GM23338 (cell line): ENCODE measurements at regions not wholly inside any gene's neighbourhood (a gene's known extent, or its start where the extent isn't known, plus 50 kb on each side); places are given as distances from the start of the nearest gene placed in this dataset.

Source experiments
- ATAC-seq: fragments of 200-7000 bp; cut with Tn5 transposase; 3 replicates; pipeline ENCODE4 v1.9.1; 2020
- DNase-seq: peaks from one replicate; pipeline ENCODE4 v3.0.0-alpha.2; 2015; ENCODE audit warnings: low spot score
- H2AFZ ChIP-seq: fragments of 200-600 bp; sonication (generic); 2 replicates; pipeline ENCODE4 v1.8.0; 2016; ENCODE audit warnings: antibody characterized with exemption, mild to moderate bottlenecking, moderate library complexity
- H3F3A ChIP-seq: fragments of 200-600 bp; sonication (generic); replicated peaks from 2 replicates; pipeline ENCODE4 v1.8.0; 2017; ENCODE audit warnings: antibody characterized with exemption, mixed run types, low read depth
- H3K27ac ChIP-seq: fragments of 200-600 bp; sonication (generic); 2 replicates; pipeline ENCODE4 v1.6.1; 2016; ENCODE audit warnings: low read depth
- H3K27me3 ChIP-seq: fragments of 200-600 bp; sonication (generic); 2 replicates; pipeline ENCODE4 v1.8.0; 2016; ENCODE audit warnings: mild to moderate bottlenecking, mixed run types, moderate library complexity; ENCODE audit not compliant: insufficient read depth
- H3K36me3 ChIP-seq: fragments of 200-600 bp; sonication (generic); 2 replicates; pipeline ENCODE4 v1.8.0; 2016; ENCODE audit warnings: mild to moderate bottlenecking; ENCODE audit not compliant: insufficient read depth
- H3K4me1 ChIP-seq: fragments of 200-600 bp; sonication (generic); 2 replicates; pipeline ENCODE4 v1.8.0; 2016; ENCODE audit warnings: mild to moderate bottlenecking, moderate library complexity; ENCODE audit not compliant: insufficient read depth
- H3K4me2 ChIP-seq: fragments of 200-600 bp; sonication (generic); 2 replicates; pipeline ENCODE4 v1.7.1; 2017; ENCODE audit warnings: mixed run types
- H3K4me3 ChIP-seq: fragments of 200-600 bp; sonication (generic); 2 replicates; pipeline ENCODE4 v1.6.1; 2016; ENCODE audit warnings: mixed run types
- H3K79me2 ChIP-seq: fragments of 200-600 bp; sonication (generic); replicated peaks from 2 replicates; pipeline ENCODE4 v1.8.0; 2017; ENCODE audit warnings: mild to moderate bottlenecking; ENCODE audit not compliant: insufficient read depth
- H3K9me2 ChIP-seq: fragments of 200-600 bp; sonication (generic); 2 replicates; pipeline ENCODE4 v1.8.0; 2017; ENCODE audit not compliant: insufficient read depth
- H4K20me1 ChIP-seq: fragments of 200-600 bp; sonication (generic); replicated peaks from 2 replicates; pipeline ENCODE4 v1.8.0; 2017; ENCODE audit warnings: mild to moderate bottlenecking; ENCODE audit not compliant: insufficient read depth
- H3K27ac Mint-ChIP-seq: 2 replicates; pipeline ENCODE4 v1.8.0; 2020; ENCODE audit warnings: inconsistent platforms, mild to moderate bottlenecking, moderate library complexity, mixed read lengths
- H3K27me3 Mint-ChIP-seq: 3 replicates; pipeline ENCODE4 v1.8.0; 2022; ENCODE audit warnings: low read depth, mild to moderate bottlenecking, moderate library complexity, mixed read lengths, inconsistent platforms; ENCODE audit not compliant: insufficient read depth, poor library complexity
- H3K36me3 Mint-ChIP-seq: 3 replicates; pipeline ENCODE4 v1.8.0; 2021; ENCODE audit warnings: low read depth, mild to moderate bottlenecking, inconsistent platforms, moderate library complexity, mixed read lengths
- H3K4me1 Mint-ChIP-seq: 3 replicates; pipeline ENCODE4 v1.8.0; 2020; ENCODE audit warnings: mild to moderate bottlenecking, inconsistent platforms, mixed read lengths
- H3K4me3 Mint-ChIP-seq: 3 replicates; pipeline ENCODE4 v1.8.0; 2021; ENCODE audit warnings: moderate library complexity, mild to moderate bottlenecking, inconsistent platforms, mixed read lengths
- H3K9me3 Mint-ChIP-seq: 3 replicates; pipeline ENCODE4 v1.8.0; 2020; ENCODE audit warnings: moderate library complexity, mild to moderate bottlenecking, inconsistent platforms, mixed read lengths
- CREB1 ChIP-seq: fragments of 250-450 bp; sonication (Bioruptor Pico); IDR thresholded peaks from 2 replicates; pipeline ENCODE4 v1.5.0; 2020; ENCODE audit warnings: low read depth, mild to moderate bottlenecking, moderate library complexity
- EZH2 ChIP-seq: fragments of 200-600 bp; sonication (generic); IDR thresholded peaks from one replicate; pipeline ENCODE4 v1.8.0; 2017; ENCODE audit warnings: antibody characterized with exemption, mild to moderate bottlenecking, low read depth; ENCODE audit not compliant: unreplicated experiment
- EZH2phosphoT487 ChIP-seq: fragments of 200-600 bp; sonication (generic); IDR thresholded peaks from one replicate; pipeline ENCODE4 v1.8.1; 2018; ENCODE audit warnings: antibody characterized with exemption; ENCODE audit not compliant: unreplicated experiment
- JUNB ChIP-seq: IDR thresholded peaks from one replicate; pipeline ENCODE4 v1.6.1; 2016; ENCODE audit warnings: antibody characterized with exemption; ENCODE audit not compliant: unreplicated experiment
- NANOG ChIP-seq: IDR thresholded peaks from 2 replicates; pipeline ENCODE4 v1.6.1; 2016; ENCODE audit warnings: antibody characterized with exemption, borderline replicate concordance
- POLR2AphosphoS5 ChIP-seq: IDR thresholded peaks from 2 replicates; pipeline ENCODE4 v1.6.1; 2016; ENCODE audit warnings: antibody characterized with exemption, low read depth
- REST ChIP-seq: IDR thresholded peaks from one replicate; pipeline ENCODE4 v1.6.1; 2018; ENCODE audit warnings: antibody characterized with exemption; ENCODE audit not compliant: unreplicated experiment
- STAT1 ChIP-seq: IDR thresholded peaks from one replicate; pipeline ENCODE4 v1.6.1; 2016; ENCODE audit warnings: antibody characterized with exemption; ENCODE audit not compliant: unreplicated experiment
- ZNF114 ChIP-seq: fragments of 250-450 bp; sonication (Bioruptor Pico); IDR thresholded peaks from 2 replicates; pipeline ENCODE4 v1.5.0; 2020; ENCODE audit warnings: mild to moderate bottlenecking, moderate library complexity
- ZNF331 ChIP-seq: fragments of 250-450 bp; sonication (Bioruptor Pico); IDR thresholded peaks from 2 replicates; pipeline ENCODE4 v1.5.0; 2020; ENCODE audit warnings: low read depth, mild to moderate bottlenecking, moderate library complexity
- TF ChIP-seq, protein P1 (sequence below): IDR thresholded peaks from 2 replicates; pipeline ENCODE4 v1.6.1; 2016; ENCODE audit warnings: antibody characterized with exemption
- TF ChIP-seq, protein P2 (sequence below), 2 experiments: fragments of 200-600 bp in 1 of 2; sonication (generic) in 1 of 2; conservative IDR thresholded peaks; 2 replicates each; pipeline versions ENCODE4 v1.5.1 to v1.6.1; 2016 to 2017; ENCODE audit warnings: antibody characterized with exemption in 2 of 2, low read depth in 2 of 2, mild to moderate bottlenecking in 2 of 2, moderate library complexity in 1 of 2
- TF ChIP-seq, protein P3 (sequence below): fragments of 250-450 bp; sonication (Bioruptor Pico); IDR thresholded peaks from 2 replicates; pipeline ENCODE4 v1.5.0; 2020; ENCODE audit warnings: mild to moderate bottlenecking, moderate library complexity

DNA sequence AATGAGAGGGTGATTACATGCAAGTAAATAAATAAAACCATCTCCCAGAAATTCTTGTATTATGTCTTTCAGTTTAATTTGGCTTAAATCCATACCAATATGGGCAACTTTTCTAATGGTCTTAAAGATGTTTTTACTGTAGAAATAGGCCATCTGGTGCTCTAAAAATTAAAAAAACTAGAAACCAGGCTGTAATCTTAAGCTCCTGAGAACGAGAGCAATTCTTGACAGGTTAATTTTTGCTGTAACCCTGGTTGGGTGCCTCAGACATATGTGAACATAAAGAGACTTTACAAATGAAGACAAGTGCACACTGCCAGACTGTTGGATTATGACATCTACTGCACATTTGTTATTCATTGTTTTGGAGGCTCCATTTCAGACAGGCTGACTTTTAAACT is 246.8 kb upstream of the DAB2 start:
- peaks cover 4% of the 10 kb centered on the region; the same call in 1 of the 2 replicates for H3K9me2 ChIP-seq
- Mint-ChIP-seq H3K27ac (no peak overlapping the region), H3K36me3 (no peaks in the 10 kb centered on the region), H3K9me3 (no peaks in the 10 kb centered on the region), H3K27me3 (no peaks in the 10 kb centered on the region), H3K4me3 (no peak overlapping the region), H3K4me1 (peaks cover 10% of the 10 kb centered on the region)
- DNase-seq (no peak), ATAC-seq (no peak)
- H3K4me3 ChIP-seq = no peak overlapping the region
- no peaks in the 10 kb centered on the region for H3F3A ChIP-seq
- no peak overlapping the region for H2AFZ ChIP-seq
- H3K27ac ChIP-seq = no peak overlapping the region
- H3K36me3 ChIP-seq = no peaks in the 10 kb centered on the region
- H3K27me3 ChIP-seq = no peaks in the 10 kb centered on the region
- TF ChIP-seq ZNF114 (CRISPR knock-in tag) (no peak), EZH2phosphoT487 (no peak), STAT1 (no peak), NANOG (no peak), JUNB (no peak), POLR2AphosphoS5 (no peak), ZNF331 (CRISPR knock-in tag) (no peak), CREB1 (CRISPR knock-in tag) (no peak), EZH2 (no peak), REST (no peak)
- TF ChIP-seq, protein P1, sequence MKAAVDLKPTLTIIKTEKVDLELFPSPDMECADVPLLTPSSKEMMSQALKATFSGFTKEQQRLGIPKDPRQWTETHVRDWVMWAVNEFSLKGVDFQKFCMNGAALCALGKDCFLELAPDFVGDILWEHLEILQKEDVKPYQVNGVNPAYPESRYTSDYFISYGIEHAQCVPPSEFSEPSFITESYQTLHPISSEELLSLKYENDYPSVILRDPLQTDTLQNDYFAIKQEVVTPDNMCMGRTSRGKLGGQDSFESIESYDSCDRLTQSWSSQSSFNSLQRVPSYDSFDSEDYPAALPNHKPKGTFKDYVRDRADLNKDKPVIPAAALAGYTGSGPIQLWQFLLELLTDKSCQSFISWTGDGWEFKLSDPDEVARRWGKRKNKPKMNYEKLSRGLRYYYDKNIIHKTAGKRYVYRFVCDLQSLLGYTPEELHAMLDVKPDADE = no peak
- TF ChIP-seq, protein P2, sequence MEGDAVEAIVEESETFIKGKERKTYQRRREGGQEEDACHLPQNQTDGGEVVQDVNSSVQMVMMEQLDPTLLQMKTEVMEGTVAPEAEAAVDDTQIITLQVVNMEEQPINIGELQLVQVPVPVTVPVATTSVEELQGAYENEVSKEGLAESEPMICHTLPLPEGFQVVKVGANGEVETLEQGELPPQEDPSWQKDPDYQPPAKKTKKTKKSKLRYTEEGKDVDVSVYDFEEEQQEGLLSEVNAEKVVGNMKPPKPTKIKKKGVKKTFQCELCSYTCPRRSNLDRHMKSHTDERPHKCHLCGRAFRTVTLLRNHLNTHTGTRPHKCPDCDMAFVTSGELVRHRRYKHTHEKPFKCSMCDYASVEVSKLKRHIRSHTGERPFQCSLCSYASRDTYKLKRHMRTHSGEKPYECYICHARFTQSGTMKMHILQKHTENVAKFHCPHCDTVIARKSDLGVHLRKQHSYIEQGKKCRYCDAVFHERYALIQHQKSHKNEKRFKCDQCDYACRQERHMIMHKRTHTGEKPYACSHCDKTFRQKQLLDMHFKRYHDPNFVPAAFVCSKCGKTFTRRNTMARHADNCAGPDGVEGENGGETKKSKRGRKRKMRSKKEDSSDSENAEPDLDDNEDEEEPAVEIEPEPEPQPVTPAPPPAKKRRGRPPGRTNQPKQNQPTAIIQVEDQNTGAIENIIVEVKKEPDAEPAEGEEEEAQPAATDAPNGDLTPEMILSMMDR (conservative IDR thresholded peaks at IDR 0.05; ENCODE audit: low read depth in 2 of 2) = no peak
- TF ChIP-seq, protein P3, sequence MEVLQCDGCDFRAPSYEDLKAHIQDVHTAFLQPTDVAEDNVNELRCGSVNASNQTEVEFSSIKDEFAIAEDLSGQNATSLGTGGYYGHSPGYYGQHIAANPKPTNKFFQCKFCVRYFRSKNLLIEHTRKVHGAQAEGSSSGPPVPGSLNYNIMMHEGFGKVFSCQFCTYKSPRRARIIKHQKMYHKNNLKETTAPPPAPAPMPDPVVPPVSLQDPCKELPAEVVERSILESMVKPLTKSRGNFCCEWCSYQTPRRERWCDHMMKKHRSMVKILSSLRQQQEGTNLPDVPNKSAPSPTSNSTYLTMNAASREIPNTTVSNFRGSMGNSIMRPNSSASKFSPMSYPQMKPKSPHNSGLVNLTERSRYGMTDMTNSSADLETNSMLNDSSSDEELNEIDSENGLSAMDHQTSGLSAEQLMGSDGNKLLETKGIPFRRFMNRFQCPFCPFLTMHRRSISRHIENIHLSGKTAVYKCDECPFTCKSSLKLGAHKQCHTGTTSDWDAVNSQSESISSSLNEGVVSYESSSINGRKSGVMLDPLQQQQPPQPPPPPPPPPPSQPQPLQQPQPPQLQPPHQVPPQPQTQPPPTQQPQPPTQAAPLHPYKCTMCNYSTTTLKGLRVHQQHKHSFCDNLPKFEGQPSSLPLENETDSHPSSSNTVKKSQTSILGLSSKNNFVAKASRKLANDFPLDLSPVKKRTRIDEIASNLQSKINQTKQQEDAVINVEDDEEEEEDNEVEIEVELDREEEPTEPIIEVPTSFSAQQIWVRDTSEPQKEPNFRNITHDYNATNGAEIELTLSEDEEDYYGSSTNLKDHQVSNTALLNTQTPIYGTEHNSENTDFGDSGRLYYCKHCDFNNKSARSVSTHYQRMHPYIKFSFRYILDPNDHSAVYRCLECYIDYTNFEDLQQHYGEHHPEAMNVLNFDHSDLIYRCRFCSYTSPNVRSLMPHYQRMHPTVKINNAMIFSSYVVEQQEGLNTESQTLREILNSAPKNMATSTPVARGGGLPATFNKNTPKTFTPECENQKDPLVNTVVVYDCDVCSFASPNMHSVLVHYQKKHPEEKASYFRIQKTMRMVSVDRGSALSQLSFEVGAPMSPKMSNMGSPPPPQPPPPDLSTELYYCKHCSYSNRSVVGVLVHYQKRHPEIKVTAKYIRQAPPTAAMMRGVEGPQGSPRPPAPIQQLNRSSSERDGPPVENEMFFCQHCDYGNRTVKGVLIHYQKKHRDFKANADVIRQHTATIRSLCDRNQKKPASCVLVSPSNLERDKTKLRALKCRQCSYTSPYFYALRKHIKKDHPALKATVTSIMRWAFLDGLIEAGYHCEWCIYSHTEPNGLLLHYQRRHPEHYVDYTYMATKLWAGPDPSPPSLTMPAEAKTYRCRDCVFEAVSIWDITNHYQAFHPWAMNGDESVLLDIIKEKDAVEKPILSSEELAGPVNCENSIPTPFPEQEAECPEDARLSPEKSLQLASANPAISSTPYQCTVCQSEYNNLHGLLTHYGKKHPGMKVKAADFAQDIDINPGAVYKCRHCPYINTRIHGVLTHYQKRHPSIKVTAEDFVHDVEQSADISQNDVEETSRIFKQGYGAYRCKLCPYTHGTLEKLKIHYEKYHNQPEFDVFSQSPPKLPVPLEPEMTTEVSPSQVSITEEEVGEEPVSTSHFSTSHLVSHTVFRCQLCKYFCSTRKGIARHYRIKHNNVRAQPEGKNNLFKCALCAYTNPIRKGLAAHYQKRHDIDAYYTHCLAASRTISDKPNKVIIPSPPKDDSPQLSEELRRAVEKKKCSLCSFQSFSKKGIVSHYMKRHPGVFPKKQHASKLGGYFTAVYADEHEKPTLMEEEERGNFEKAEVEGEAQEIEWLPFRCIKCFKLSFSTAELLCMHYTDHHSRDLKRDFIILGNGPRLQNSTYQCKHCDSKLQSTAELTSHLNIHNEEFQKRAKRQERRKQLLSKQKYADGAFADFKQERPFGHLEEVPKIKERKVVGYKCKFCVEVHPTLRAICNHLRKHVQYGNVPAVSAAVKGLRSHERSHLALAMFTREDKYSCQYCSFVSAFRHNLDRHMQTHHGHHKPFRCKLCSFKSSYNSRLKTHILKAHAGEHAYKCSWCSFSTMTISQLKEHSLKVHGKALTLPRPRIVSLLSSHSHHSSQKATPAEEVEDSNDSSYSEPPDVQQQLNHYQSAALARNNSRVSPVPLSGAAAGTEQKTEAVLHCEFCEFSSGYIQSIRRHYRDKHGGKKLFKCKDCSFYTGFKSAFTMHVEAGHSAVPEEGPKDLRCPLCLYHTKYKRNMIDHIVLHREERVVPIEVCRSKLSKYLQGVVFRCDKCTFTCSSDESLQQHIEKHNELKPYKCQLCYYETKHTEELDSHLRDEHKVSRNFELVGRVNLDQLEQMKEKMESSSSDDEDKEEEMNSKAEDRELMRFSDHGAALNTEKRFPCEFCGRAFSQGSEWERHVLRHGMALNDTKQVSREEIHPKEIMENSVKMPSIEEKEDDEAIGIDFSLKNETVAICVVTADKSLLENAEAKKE (CRISPR knock-in tag) = no peak
- no peaks in the 10 kb centered on the region for H3K4me1 ChIP-seq
- H3K79me2 ChIP-seq = no peaks in the 10 kb centered on the region
- no peak overlapping the region for H3K4me2 ChIP-seq
- no peaks in the 10 kb centered on the region for H4K20me1 ChIP-seq
